Natural killer cell (primary cell): ENCODE measurements at regions not wholly inside any gene's neighbourhood (a gene's known extent, or its start where the extent isn't known, plus 50 kb on each side); places are given as distances from the start of the nearest gene placed in this dataset.

Experiments
- ATAC-seq, 3 donors: fragments of 150-1000 bp in 2 of 3; fragments of 200-7000 bp in 1 of 3; cut with Tn5 transposase; 1 replicate in 1 of 3; 2 replicates in 2 of 3; pipeline ENCODE4 v1.10.0; 2021; ENCODE audit warnings: mild to moderate bottlenecking in 2 of 3, moderate library complexity in 2 of 3
- DNase-seq, 2 donors: peaks; one replicate each; pipeline versions ENCODE4 v3.0.0 to v3.0.0-alpha.2; 2013 to 2021; ENCODE audit warnings: mixed read lengths in 1 of 2
- H3K27ac ChIP-seq: one replicate; pipeline ENCODE4 v1.5.1; 2013; ENCODE audit warnings: mild to moderate bottlenecking, low read length
- H3K27me3 ChIP-seq: one replicate; pipeline ENCODE4 v1.6.1; 2013; ENCODE audit warnings: low read length; ENCODE audit not compliant: control insufficient read depth, insufficient read depth
- H3K36me3 ChIP-seq: one replicate; pipeline ENCODE4 v1.6.1; 2013; ENCODE audit warnings: low read length; ENCODE audit not compliant: control insufficient read depth, insufficient read depth
- H3K4me1 ChIP-seq: one replicate; pipeline ENCODE4 v1.6.1; 2013; ENCODE audit warnings: low read length; ENCODE audit not compliant: control insufficient read depth, insufficient read depth
- H3K4me3 ChIP-seq: one replicate; pipeline ENCODE4 v1.5.1; 2013; ENCODE audit warnings: low read length
- H3K9me3 ChIP-seq: one replicate; pipeline ENCODE4 v1.6.1; 2013; ENCODE audit warnings: low read length; ENCODE audit not compliant: control insufficient read depth, insufficient read depth
- H3K27ac Mint-ChIP-seq, 2 donors: one replicate each; pipeline ENCODE4 v1.8.0; 2022; ENCODE audit warnings: mild to moderate bottlenecking in 2 of 2, mixed read lengths in 2 of 2, moderate library complexity in 1 of 2
- H3K27me3 Mint-ChIP-seq, 2 donors: one replicate each; pipeline ENCODE4 v1.8.0; 2022; ENCODE audit warnings: low read depth in 2 of 2, mixed read lengths in 2 of 2
- H3K36me3 Mint-ChIP-seq: one replicate; pipeline ENCODE4 v1.8.0; 2022; ENCODE audit warnings: mixed read lengths
- H3K4me1 Mint-ChIP-seq, 2 donors: one replicate each; pipeline ENCODE4 v1.8.0; 2022; ENCODE audit warnings: mixed read lengths in 2 of 2
- H3K4me3 Mint-ChIP-seq: one replicate; pipeline ENCODE4 v1.8.0; 2022; ENCODE audit warnings: mild to moderate bottlenecking, moderate library complexity, mixed read lengths
- H3K9me3 Mint-ChIP-seq, 2 donors: one replicate each; pipeline ENCODE4 v1.8.0; 2022; ENCODE audit warnings: mixed read lengths in 2 of 2
- CTCF ChIP-seq: fragments of 200-600 bp; IDR thresholded peaks from one replicate; pipeline ENCODE4 v1.8.0; 2022; ENCODE audit warnings: antibody characterized with exemption
- WGBS: methylation state at CpG from one replicate; pipeline ENCODE4 v1.1.7; 2013; ENCODE audit warnings: missing lambda C conversion rate; ENCODE audit not compliant: insufficient coverage; 5-methylcytosine and 5-hydroxymethylcytosine counted together
- intact Hi-C: fragments of 100-400 bp; cut with micrococcal nuclease; formaldehyde crosslinking; loops from one replicate; pipeline ENCODE4 v1.14.2; 2022

- H3K27ac Mint-ChIP-seq, result peak overlapping the region in 1 of 2 donors; percentile 17
- WGBS, result 97% methylated on average over 5 of the region's 5 CpGs
- no peak for DNase-seq
- Histone ChIP-seq H3K27me3 (no peaks in the 10 kb centered on the region), H3K27ac (no peak overlapping the region), H3K9me3 (no peaks in the 10 kb centered on the region), H3K4me3 (no peak overlapping the region), H3K36me3 (peaks cover 5% of the 10 kb centered on the region), H3K4me1 (peaks cover 12% of the 10 kb centered on the region)
- intact Hi-C loops, result no loop called here
- no peaks in the 10 kb centered on the region for H3K27me3 Mint-ChIP-seq
- ATAC-seq, result no peak
- no peak for TF ChIP-seq CTCF
- H3K4me1 Mint-ChIP-seq, result peaks cover 85 to 92% of the 10 kb centered on the region in 2 donors
- no peak overlapping the region for H3K4me3 Mint-ChIP-seq
- no peaks in the 10 kb centered on the region for H3K9me3 Mint-ChIP-seq
- no peaks in the 10 kb centered on the region for H3K36me3 Mint-ChIP-seq
Measured at GRCh38 chr6:11345536-11345935, 113.1 kb upstream of the NEDD9 start.

GRCh38 chr6:11343963-11344723 is 111.7 kb upstream of the NEDD9 start:
- Mint-ChIP-seq H3K4me1 (peaks cover 83 to 89% of the 10 kb centered on the region in 2 donors), H3K27me3 (no peaks in the 10 kb centered on the region), H3K36me3 (peaks cover 11% of the 10 kb centered on the region), H3K4me3 (no peak overlapping the region), H3K9me3 (no peaks in the 10 kb centered on the region), H3K27ac (peak overlapping the region; percentile 21 to 50)
- no peak for DNase-seq
- 91% methylated on average over 4 of the region's 6 CpGs for WGBS
- intact Hi-C loops, result no loop called here
- H3K27ac ChIP-seq, result no peak overlapping the region
- ATAC-seq, result peak in 1 of 3 donors; percentile 44
- H3K4me1 ChIP-seq, result peaks cover 11% of the 10 kb centered on the region
- no peaks in the 10 kb centered on the region for H3K27me3 ChIP-seq
- no peak overlapping the region for H3K4me3 ChIP-seq
- no peak for TF ChIP-seq CTCF
- no peaks in the 10 kb centered on the region for H3K9me3 ChIP-seq
- H3K36me3 ChIP-seq, result peaks cover 8% of the 10 kb centered on the region

- no peak overlapping the region for H3K4me3 Mint-ChIP-seq
- H3K4me3 ChIP-seq, result no peak overlapping the region
- no peaks in the 10 kb centered on the region for H3K27me3 Mint-ChIP-seq
Measured at GRCh38 chr6:11341867-11342266, 109.4 kb upstream of the NEDD9 start.

More at GRCh38 chr6:11341867-11342266, 109.4 kb upstream of the NEDD9 start:
- Mint-ChIP-seq H3K27ac (peak overlapping the region; percentile 27 to 56), H3K4me1 (peaks cover 71 to 82% of the 10 kb centered on the region in 2 donors), H3K36me3 (peaks cover 12% of the 10 kb centered on the region), H3K9me3 (no peaks in the 10 kb centered on the region)
- WGBS, result 92% methylated on average over 2 of the region's 2 CpGs
- no peaks in the 10 kb centered on the region for H3K9me3 ChIP-seq
- intact Hi-C loops, result no loop called here
- DNase-seq (no peak), ATAC-seq (no peak)
- H3K4me1 ChIP-seq, result peaks cover 9% of the 10 kb centered on the region
- H3K36me3 ChIP-seq, result peaks cover 8% of the 10 kb centered on the region
- no peak overlapping the region for H3K27ac ChIP-seq
- TF ChIP-seq CTCF, result no peak
- no peaks in the 10 kb centered on the region for H3K27me3 ChIP-seq
